Esophagus mucosa (tissue), 1 donor: ENCODE measurements at regions not wholly inside any gene's neighbourhood (a gene's known extent, or its start where the extent isn't known, plus 50 kb on each side); places are given as distances from the start of the nearest gene placed in this dataset.

Experiments used
- ATAC-seq: fragments of 200-7000 bp; cut with Tn5 transposase; one replicate; pipeline ENCODE4 v1.9.1; 2020
- donor health status: DM: yes; HTN: yes; CAD: no.

DNA sequence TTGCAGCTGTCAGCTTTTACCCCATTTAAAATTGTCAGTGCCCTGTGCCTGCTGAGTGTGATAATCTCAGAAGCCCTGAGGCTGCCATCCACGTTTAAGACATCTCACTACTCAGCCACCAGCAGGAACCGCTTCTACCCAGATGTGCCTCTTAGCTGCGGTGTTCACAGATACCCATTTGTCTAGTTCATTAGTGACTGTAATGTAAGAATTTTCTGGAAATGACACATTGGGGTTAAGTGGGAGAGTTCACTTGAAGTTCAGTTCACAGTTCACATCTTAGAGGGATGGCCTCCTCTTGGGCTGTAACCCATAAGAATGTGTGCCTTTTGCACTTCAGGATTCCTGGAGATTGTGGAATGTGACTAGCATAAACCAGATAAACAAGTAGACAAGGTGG is 477.7 kb downstream of the BTBD3 start:
- peak; percentile 22 for ATAC-seq

GRCh38 chr20:12395760-12396159 is 478.1 kb downstream of the BTBD3 start:
- ATAC-seq = no peak

GRCh38 chr20:12399110-12399836 is 481.6 kb downstream of the BTBD3 start:
- no peak for ATAC-seq

DNA sequence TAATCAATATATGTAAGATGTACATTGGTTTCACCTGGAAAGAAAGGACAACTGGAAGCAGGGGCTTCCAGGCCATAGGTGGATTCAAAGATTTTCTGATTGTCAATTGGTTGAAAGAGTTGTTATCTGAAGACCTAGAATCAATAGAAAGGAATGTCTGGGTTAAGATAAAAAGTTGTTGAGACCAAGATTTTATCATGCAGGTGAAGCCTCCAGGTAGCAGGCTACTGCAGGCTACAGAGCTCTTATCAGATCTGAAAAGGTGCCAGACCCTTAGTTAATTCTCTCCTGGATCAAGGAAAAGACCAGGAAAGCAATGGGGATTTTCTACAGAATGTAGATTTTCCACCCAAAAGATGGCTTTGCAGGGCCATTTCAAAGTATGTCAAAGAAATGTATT is 487.2 kb downstream of the BTBD3 start:
- no peak for ATAC-seq

GRCh38 chr20:12406978-12407377 is 489.3 kb downstream of the BTBD3 start:
- ATAC-seq = no peak

- peak; percentile 71 for ATAC-seq
These were observed 491.8 kb downstream of the BTBD3 start for GRCh38 chr20:12409501-12409900.

DNA sequence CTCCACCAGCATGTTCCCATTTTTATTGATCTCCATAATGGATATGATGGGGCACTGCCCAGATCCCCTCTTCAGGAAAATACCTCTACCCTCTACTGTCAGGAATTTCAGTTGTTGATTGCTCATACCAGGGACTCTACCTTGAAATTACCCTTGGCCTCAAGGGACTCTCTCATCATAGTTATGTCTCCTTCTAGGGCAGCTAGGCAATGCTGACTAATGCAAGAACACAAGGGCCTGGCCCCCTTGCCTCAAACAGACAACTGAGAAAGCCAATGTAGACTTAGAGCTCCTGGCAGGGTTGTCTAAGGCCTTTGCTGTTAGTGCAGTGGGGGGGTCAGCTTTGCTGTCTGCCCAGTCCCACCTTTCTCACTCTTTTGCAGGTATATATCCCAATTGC is 493.1 kb downstream of the BTBD3 start:
- no peak for ATAC-seq

GRCh38 chr20:12411246-12411940 is 493.7 kb downstream of the BTBD3 start:
- ATAC-seq = no peak

- no peak for ATAC-seq
These were observed 495.4 kb downstream of the BTBD3 start for GRCh38 chr20:12413116-12413515.

DNA sequence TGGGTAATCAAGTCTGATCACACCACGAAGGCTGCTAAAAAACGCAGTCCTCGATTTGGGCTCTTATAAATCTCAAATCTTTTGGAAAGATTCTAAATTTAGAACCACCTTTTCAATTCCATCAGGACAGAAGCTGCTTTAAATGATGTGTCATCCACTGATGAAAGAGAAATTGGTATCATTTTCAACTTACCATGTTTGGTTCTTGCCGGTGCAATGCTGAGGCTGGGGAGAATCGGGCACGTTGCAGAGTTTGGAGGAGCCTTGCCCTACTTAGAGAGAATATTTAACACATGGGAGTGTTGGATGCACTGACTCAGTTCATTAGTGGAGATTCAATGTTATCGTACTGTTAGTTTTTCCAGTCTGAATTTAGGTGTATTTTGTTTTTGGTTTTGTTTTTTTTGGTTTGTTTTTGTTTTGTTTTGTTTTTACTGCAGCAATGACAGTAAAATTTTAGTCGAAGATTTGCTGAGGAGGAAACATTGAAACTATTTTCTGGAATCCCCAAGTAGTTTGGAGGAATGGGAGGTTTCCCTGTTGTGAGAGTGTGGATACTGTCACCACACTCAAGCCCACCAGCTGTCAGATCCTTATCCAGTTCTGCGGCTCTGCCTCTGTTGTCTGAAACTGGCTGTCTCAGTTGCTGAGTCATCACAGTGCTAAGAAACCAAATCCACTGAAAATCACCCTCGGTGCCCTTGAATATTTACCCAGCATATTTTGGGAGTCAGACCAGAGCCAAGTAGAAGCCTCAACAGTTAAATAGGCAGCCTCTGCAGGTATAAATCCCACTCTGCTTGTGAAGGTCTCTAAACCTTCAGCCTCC is 497.0 kb downstream of the BTBD3 start:
- no peak for ATAC-seq

- no peak for ATAC-seq
These were observed 498.6 kb downstream of the BTBD3 start for GRCh38 chr20:12416281-12416680.

DNA sequence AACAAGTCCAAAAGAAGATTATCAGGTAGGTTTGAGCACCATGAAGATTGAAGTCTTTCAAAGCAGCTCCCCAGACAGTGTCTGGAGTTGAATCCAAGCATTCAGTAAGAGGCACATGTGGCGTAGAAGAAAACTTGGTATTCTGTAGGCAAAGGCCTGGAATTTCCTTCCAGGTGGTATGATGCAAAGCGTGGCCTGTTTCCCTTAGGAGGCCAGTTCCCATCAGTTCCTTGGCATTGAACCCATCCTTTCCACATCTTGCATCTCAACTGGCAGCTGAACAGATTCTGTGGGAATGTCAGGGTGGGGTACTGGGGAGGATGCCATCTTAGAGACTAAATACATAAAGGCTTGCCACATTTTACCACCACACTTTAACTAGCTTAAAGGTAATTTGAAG is 516.0 kb downstream of the BTBD3 start:
- ATAC-seq = no peak

- ATAC-seq = no peak
These were observed 517.0 kb downstream of the BTBD3 start for GRCh38 chr20:12434672-12435071.

DNA sequence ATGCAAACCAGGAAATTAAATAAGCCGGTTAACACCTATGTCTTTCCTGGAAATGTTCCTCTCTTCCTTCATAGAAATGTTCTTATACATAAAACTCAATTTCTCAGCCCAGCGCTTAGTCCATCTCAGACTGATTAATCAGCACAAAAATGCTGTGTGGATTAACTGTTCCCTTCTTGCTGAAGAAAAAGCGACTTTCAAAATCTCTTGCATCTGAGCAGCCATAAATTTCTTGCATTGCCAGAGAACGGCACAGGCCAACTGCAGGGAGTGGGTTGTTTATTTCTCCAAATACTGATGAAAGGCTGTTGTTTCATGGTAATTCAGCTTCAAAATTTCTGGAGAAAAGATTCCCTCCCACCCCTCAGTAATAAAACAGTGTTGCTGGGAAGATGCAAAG is 517.6 kb downstream of the BTBD3 start:
- ATAC-seq = no peak

DNA sequence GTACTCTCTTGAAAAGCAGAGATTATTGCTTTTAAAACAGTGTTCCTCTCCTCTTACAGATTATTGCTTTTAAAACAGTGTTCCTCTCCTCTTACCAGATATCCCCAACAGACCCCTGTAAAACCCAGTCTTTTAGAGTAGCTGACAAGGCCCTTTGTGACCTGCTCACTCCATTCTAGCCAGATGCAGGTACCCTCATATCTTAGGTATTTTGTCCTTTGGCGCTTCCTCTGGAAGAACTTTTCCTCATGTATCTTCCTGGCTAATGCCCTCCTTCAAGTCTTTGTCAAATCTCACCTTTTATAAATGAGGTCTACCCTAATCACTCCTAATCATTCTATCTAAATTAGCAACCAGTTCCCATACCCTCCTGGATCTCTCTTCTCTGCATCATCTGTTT is 536.0 kb downstream of the BTBD3 start:
- no peak for ATAC-seq

DNA sequence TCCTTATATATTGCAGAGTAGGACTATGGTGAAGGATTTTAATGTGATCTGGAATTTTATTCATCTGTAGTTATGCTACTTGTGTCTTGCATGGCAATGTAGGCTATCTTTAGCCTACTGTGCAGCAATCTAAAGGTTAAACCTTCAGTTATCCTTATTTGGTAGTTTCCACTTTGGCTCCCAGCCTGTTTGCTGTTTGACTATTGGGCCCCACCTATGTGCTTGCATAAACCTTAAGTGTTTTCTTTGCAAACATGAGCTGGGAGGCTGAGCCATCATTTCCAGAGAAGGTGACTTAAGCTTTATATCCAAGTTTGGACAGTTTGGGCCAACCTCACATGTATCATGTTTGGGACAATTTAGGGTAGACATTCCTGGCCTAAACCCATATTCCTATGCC is 537.5 kb downstream of the BTBD3 start:
- no peak for ATAC-seq

- no peak for ATAC-seq
These were observed 540.5 kb downstream of the BTBD3 start for GRCh38 chr20:12458241-12458640.

DNA sequence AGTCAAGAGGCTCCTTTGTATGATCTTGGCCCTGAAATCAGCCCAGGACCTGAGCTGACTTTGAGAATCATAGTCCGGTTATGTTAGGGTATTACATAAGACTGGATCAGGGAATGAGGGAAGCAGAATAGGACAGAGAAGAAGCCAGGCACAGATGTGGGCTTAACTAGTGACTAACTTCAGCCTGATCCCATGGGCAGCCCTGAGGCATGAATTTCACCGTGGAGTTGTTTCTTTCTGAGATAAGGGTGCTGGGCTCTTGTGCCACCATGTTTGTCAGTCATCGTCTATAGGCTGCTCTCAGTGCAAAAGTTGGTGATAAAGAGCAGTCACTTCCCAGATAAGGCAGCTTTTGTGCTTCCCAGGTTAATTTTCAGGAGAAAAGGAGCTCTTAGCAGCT is 544.7 kb upstream of the SPTLC3 start:
- no peak for ATAC-seq

DNA sequence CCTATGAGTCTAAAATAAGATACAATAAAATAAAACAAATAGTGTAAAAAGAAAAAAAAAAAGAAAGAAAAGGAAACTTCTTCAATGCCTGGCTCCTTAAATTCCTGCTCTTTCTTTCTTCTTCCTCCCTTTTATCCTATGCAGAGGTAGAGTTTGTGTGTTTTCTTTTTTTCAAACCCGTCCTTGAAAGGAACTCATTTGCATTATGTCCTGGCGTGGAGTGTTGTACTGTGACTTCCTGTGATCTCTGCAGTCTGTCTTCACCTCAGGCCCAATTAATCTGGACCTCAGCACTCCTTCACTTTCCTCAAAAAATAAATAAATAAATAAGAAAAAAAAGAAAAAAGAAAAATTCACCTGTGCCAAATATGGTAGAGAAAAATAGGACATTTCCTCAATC is 541.9 kb upstream of the SPTLC3 start:
- no peak for ATAC-seq

DNA sequence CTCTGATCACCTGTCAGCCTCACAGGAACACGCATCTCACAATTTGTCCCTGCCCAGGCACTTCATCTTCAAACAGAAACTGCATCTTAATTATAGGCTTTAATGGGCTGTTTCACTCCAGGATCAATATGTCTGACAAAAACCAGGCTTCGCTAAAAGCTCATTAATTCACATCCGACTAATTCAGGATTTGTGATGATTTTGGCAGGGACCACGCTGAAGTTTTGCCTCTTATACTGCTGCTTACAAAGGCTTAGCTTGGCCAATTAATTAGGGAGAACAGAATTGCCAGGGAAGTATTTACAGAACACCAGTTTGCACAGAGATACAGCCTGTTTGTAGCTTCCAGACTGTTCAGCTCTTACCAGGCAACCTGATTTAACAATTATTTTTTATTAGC is 541.0 kb upstream of the SPTLC3 start:
- no peak for ATAC-seq

DNA sequence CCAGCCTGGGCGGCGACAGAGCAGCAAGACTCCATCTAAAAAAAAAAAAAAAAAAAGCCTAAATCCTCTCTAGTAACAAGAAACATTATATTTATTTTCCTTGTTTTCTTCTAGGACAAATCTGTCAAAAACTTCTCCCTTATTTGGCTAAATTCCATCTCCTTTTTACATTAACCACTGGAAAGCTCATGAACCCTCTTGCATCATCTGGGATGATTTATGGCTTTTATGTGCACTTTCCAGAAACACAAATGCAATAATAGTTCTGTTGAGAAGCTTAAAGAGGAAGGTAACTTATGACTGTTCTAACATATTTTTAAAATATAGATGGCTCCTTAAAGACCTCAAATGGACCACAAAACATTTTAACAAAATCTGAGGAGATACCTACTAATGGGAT is 526.1 kb upstream of the SPTLC3 start:
- no peak for ATAC-seq

- no peak for ATAC-seq
These were observed 506.3 kb upstream of the SPTLC3 start for GRCh38 chr20:12502443-12502842.

GRCh38 chr20:12504779-12505178 is 504.0 kb upstream of the SPTLC3 start:
- no peak for ATAC-seq

DNA sequence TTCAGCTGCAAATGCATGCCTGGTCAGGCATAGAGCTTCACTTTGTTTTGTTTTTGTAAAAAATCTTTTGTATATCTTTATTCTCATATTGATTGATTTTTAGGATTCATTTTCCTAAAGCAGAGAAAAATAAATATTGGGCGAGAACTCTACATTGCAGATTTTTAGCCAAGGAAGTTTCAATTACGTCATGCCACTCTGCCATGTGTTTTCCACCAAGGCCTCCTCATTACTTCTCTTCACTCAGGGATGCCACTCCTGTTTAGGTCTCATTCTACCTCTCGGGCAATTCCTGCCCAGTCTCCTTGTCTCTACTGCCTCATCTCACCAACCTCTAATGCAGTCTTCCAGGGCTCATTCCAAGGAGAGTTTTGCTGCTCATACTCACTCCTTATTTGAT is 497.3 kb upstream of the SPTLC3 start:
- no peak for ATAC-seq
